ENCODE measurements at regions not wholly inside any gene's neighbourhood (a gene's known extent, or its start where the extent isn't known, plus 50 kb on each side); places are given as distances from the start of the nearest gene placed in this dataset.

GRCh38 chr16:61544165-61544564, 492.1 kb downstream of the CDH8 start:
- TF ChIP-seq EZH2 (IDR thresholded peaks at IDR 0.05; ENCODE audit: borderline replicate concordance, control insufficient read depth, low read depth, low read length) (no peak), CTCF (IDR thresholded peaks at IDR 0.05 in 2 of 3, conservative IDR thresholded peaks at IDR 0.05 in 1 of 3; ENCODE audit: control insufficient read depth in 2 of 3, extremely low read depth in 1 of 3, insufficient read depth in 1 of 3, low read depth in 3 of 3, low read length in 3 of 3) (no peak), EP300 (IDR thresholded peaks at IDR 0.05; ENCODE audit: borderline replicate concordance in 1 of 2, control insufficient read depth in 1 of 2, low read depth in 2 of 2, low read length in 2 of 2) (no peak)
